SK-N-SH (cell line): ENCODE measurements at regions not wholly inside any gene's neighbourhood (a gene's known extent, or its start where the extent isn't known, plus 50 kb on each side); places are given as distances from the start of the nearest gene placed in this dataset.

Experiments used
- CTCF ChIA-PET: fragments of 300-600, 350-600 bp; formaldehyde crosslinking; extraction: SDS; loops from one replicate; lab custom pipeline; 2021; lab: Yijun Ruan, JAX
- POLR2A ChIA-PET: fragments of 350-600 bp; sonication (Branson Sonifier 250); formaldehyde crosslinking; extraction: SDS; loops from one replicate; lab custom pipeline; 2020; ENCODE audit warnings: antibody characterized with exemption, inconsistent platforms; lab: Yijun Ruan, JAX
- DNase-seq: peaks from one replicate; pipeline ENCODE4 v3.0.0; 2012
- H2AFZ ChIP-seq: fragments of 200-600 bp; sonication (generic); 2 replicates; pipeline ENCODE4 v1.8.1; 2016; ENCODE audit warnings: antibody characterized with exemption, mild to moderate bottlenecking, low read depth
- H3F3A ChIP-seq: fragments of 200-600 bp; sonication (generic); replicated peaks from 2 replicates; pipeline ENCODE3; 2016; ENCODE audit warnings: antibody characterized with exemption, mild to moderate bottlenecking; ENCODE audit not compliant: insufficient read depth
- H3K27ac ChIP-seq, 2 experiments: fragments of 200-500 bp in 1 of 2; fragments of 200-600 bp in 1 of 2; sonication (Bioruptor generic) in 1 of 2; sonication (generic), shearing (Covaris generic) in 1 of 2; 2 replicates each; pipeline versions ENCODE4 v1.5.1 to v1.6.1; 2014 to 2016; ENCODE audit warnings: low read depth in 2 of 2, inconsistent platforms in 1 of 2, low read length in 1 of 2, mild to moderate bottlenecking in 1 of 2, mixed read lengths in 1 of 2
- H3K27me3 ChIP-seq: fragments of 200-600 bp; sonication (generic), shearing (Covaris generic); 2 replicates; pipeline ENCODE4 v1.6.1; 2016; ENCODE audit warnings: mixed run types; ENCODE audit not compliant: insufficient read depth
- H3K36me3 ChIP-seq, 2 experiments: fragments of 200-500 bp in 1 of 2; fragments of 200-600 bp in 1 of 2; sonication (Bioruptor generic) in 1 of 2; sonication (generic) in 1 of 2; replicated peaks in 1 of 2; 2 replicates each; pipeline versions ENCODE3 to v1.5.1; 2014 to 2016; ENCODE audit warnings: low read length in 1 of 2, mild to moderate bottlenecking in 1 of 2; ENCODE audit not compliant: insufficient read depth in 2 of 2, control insufficient read depth in 1 of 2
- H3K4me1 ChIP-seq, 2 experiments: fragments of 200-500 bp in 1 of 2; fragments of 200-600 bp in 1 of 2; sonication (Bioruptor generic) in 1 of 2; sonication (generic), shearing (Covaris generic) in 1 of 2; 2 replicates each; pipeline versions ENCODE4 v1.5.1 to v1.6.1; 2014 to 2016; ENCODE audit warnings: low read depth in 1 of 2, low read length in 1 of 2, mixed run types in 1 of 2; ENCODE audit not compliant: insufficient read depth in 2 of 2, control insufficient read depth in 1 of 2
- H3K4me2 ChIP-seq: fragments of 200-600 bp; sonication (generic), shearing (Covaris generic); 2 replicates; pipeline ENCODE4 v1.6.1; 2017; ENCODE audit warnings: mixed run types
- H3K4me3 ChIP-seq, 2 experiments: fragments of 200-500 bp in 1 of 2; fragments of 200-600 bp in 1 of 2; sonication (Bioruptor generic) in 1 of 2; sonication (generic), shearing (Covaris generic) in 1 of 2; 2 replicates each; pipeline versions ENCODE4 v1.5.1 to v1.8.1; 2014 to 2016; ENCODE audit warnings: low read depth in 2 of 2, inconsistent platforms in 1 of 2, low read length in 1 of 2, mild to moderate bottlenecking in 1 of 2, mixed read lengths in 1 of 2, moderate library complexity in 1 of 2
- H3K79me2 ChIP-seq: fragments of 200-600 bp; sonication (generic); 2 replicates; pipeline ENCODE4 v1.8.1; 2017; ENCODE audit warnings: mild to moderate bottlenecking; ENCODE audit not compliant: insufficient read depth
- H3K9ac ChIP-seq: fragments of 200-600 bp; sonication (generic); 2 replicates; pipeline ENCODE4 v1.6.1; 2017; ENCODE audit warnings: mixed run types
- H3K9me2 ChIP-seq: fragments of 200-600 bp; sonication (generic); 2 replicates; pipeline ENCODE4 v1.6.1; 2017; ENCODE audit warnings: mixed run types
- H3K9me3 ChIP-seq: fragments of 200-600 bp; sonication (generic); 2 replicates; pipeline ENCODE4 v1.6.1; 2017; ENCODE audit warnings: mixed run types, mild to moderate bottlenecking, moderate library complexity
- H4K20me1 ChIP-seq: fragments of 200-600 bp; sonication (generic); 2 replicates; pipeline ENCODE4 v1.6.1; 2017; ENCODE audit warnings: mild to moderate bottlenecking, mixed run types; ENCODE audit not compliant: insufficient read depth
- ELF1 ChIP-seq: IDR thresholded peaks from 2 replicates; pipeline ENCODE4 v1.4.0; 2012
- EZH2phosphoT487 ChIP-seq: fragments of 200-600 bp; sonication (generic); IDR thresholded peaks from 2 replicates; pipeline ENCODE4 v1.6.1; 2017; ENCODE audit warnings: low read depth, mixed run types, mild to moderate bottlenecking, antibody characterized with exemption, moderate library complexity, borderline replicate concordance
- MEF2A ChIP-seq: IDR thresholded peaks from 2 replicates; pipeline ENCODE4 v1.4.0; 2012; ENCODE audit warnings: low read depth, borderline replicate concordance
- NFIC ChIP-seq: IDR thresholded peaks from 2 replicates; pipeline ENCODE4 v1.4.0; 2012; ENCODE audit warnings: borderline replicate concordance
- POLR2AphosphoS5 ChIP-seq: IDR thresholded peaks from 2 replicates; pipeline ENCODE4 v1.6.1; 2012; ENCODE audit warnings: low read depth, low read length
- RAD21 ChIP-seq: IDR thresholded peaks from 2 replicates; pipeline ENCODE4 v1.6.1; 2012; ENCODE audit warnings: mild to moderate bottlenecking, low read length
- REST ChIP-seq: IDR thresholded peaks from 2 replicates; pipeline ENCODE4 v1.6.1; 2012; ENCODE audit warnings: mild to moderate bottlenecking, low read depth, low read length, moderate library complexity
- RFX5 ChIP-seq: IDR thresholded peaks from 2 replicates; pipeline ENCODE4 v1.6.1; 2012; ENCODE audit warnings: mild to moderate bottlenecking, improper control_type of control experiment, low read length
- SIN3A ChIP-seq: IDR thresholded peaks from 2 replicates; pipeline ENCODE4 v1.6.1; 2012; ENCODE audit warnings: low read depth, mild to moderate bottlenecking, low read length, moderate library complexity, borderline replicate concordance
- TAF1 ChIP-seq: IDR thresholded peaks from 2 replicates; pipeline ENCODE4 v1.6.1; 2012; ENCODE audit warnings: low read depth, mild to moderate bottlenecking, low read length, moderate library complexity, borderline replicate concordance
- TEAD4 ChIP-seq: IDR thresholded peaks from 2 replicates; pipeline ENCODE4 v1.4.0; 2012; ENCODE audit warnings: mild to moderate bottlenecking, borderline replicate concordance; ENCODE audit not compliant: insufficient read depth
- USF1 ChIP-seq: IDR thresholded peaks from 2 replicates; pipeline ENCODE4 v1.4.0; 2012; ENCODE audit warnings: low read depth, borderline replicate concordance
- USF2 ChIP-seq: fragments of 150-350 bp; IDR thresholded peaks from 2 replicates; pipeline ENCODE4 v1.6.1; 2017; ENCODE audit warnings: antibody characterized with exemption, low read length, low read depth, borderline replicate concordance
- WGBS: methylation state at CpG from one replicate; pipeline ENCODE4 v1.1.6; 2017; ENCODE audit warnings: low lambda C conversion rate; 5-methylcytosine and 5-hydroxymethylcytosine counted together

- H3K4me1 ChIP-seq: no peaks in the 10 kb centered on the region
- no peak overlapping the region for H3K4me3 ChIP-seq
- ChIA-PET CTCF (no interaction called here), POLR2A (no interaction called here)
- no peak overlapping the region for H2AFZ ChIP-seq
- H3K36me3 ChIP-seq: peaks cover 50 to 58% of the 10 kb centered on the region in 2 experiments
- no peak overlapping the region for H3K4me2 ChIP-seq
- peaks cover 10% of the 10 kb centered on the region for H3F3A ChIP-seq
- H3K9me2 ChIP-seq: no peaks in the 10 kb centered on the region
- H3K9ac ChIP-seq: no peak overlapping the region
- no peaks in the 10 kb centered on the region for H4K20me1 ChIP-seq
- H3K79me2 ChIP-seq: no peaks in the 10 kb centered on the region
- TF ChIP-seq ELF1: no peak
- no peak for TF ChIP-seq TEAD4
- TF ChIP-seq POLR2AphosphoS5: no peak
- no peak for TF ChIP-seq RFX5
- TF ChIP-seq REST: no peak
- no peak for TF ChIP-seq MEF2A
- TF ChIP-seq USF1: no peak
- no peak for TF ChIP-seq RAD21
- TF ChIP-seq NFIC: no peak
- no peak for TF ChIP-seq SIN3A
- no peak for TF ChIP-seq TAF1
- no peak for TF ChIP-seq USF2
- TF ChIP-seq EZH2phosphoT487: no peak
- TF ChIP-seq, all 33 proteins: peak for 0
- Histone ChIP-seq H3K9me3 (no peaks in the 10 kb centered on the region), H3K27me3 (no peaks in the 10 kb centered on the region), H3K27ac (no peak overlapping the region)
- 97% methylated on average over 7 of the region's 7 CpGs for WGBS
- DNase-seq: no peak
These were observed 84.6 kb downstream of the IARS1 start for GRCh38 chr9:92208693-92209524.
